ENCODE measurements at regions not wholly inside any gene's neighbourhood (a gene's known extent, or its start where the extent isn't known, plus 50 kb on each side); places are given as distances from the start of the nearest gene placed in this dataset.
A peak's percentile ranks its signal among the peaks of the same experiment; 100 is the strongest.

- intact Hi-C loops (cut with DNase I), result no loop called here
- peak in 1 of 2 donors; percentile 40 for DNase-seq (ENCODE audit: extremely low spot score in 2 of 2)
- H3K27ac ChIP-seq, result no peak overlapping the region
- H3K36me3 ChIP-seq, result no peaks in the 10 kb centered on the region
- TF ChIP-seq POLR2AphosphoS5 (IDR thresholded peaks at IDR 0.05; ENCODE audit: insufficient read depth in 1 of 2, low read depth in 1 of 2) (no peak), CTCF (IDR thresholded peaks at IDR 0.05) (no peak), POLR2A (IDR thresholded peaks at IDR 0.05) (no peak)
- H3K9me3 ChIP-seq, result no peaks in the 10 kb centered on the region
- H3K4me3 ChIP-seq, result no peak overlapping the region
- no peaks in the 10 kb centered on the region for H3K27me3 ChIP-seq
- H3K4me1 ChIP-seq, result no peaks in the 10 kb centered on the region
These were observed 131.1 kb upstream of the OPCML start for GRCh38 chr11:133663135-133663985.

GRCh38 chr11:133661846-133662245 lies 129.5 kb upstream of the OPCML start:
- no peaks in the 10 kb centered on the region for H3K27me3 ChIP-seq
- no peak for TF ChIP-seq CTCF (IDR thresholded peaks at IDR 0.05)
- no peak for TF ChIP-seq POLR2A (IDR thresholded peaks at IDR 0.05)
- TF ChIP-seq POLR2AphosphoS5 (IDR thresholded peaks at IDR 0.05; ENCODE audit: insufficient read depth in 1 of 2, low read depth in 1 of 2), result no peak
- H3K4me3 ChIP-seq, result no peak overlapping the region
- intact Hi-C loops (cut with DNase I), result no loop called here
- no peaks in the 10 kb centered on the region for H3K4me1 ChIP-seq
- no peaks in the 10 kb centered on the region for H3K9me3 ChIP-seq
- no peaks in the 10 kb centered on the region for H3K36me3 ChIP-seq
- no peak overlapping the region for H3K27ac ChIP-seq
- peak in 1 of 2 donors; percentile 40 for DNase-seq (ENCODE audit: extremely low spot score in 2 of 2)

GRCh38 chr11:133660202-133660568 lies 127.9 kb upstream of the OPCML start:
- Histone ChIP-seq H3K4me1 (no peaks in the 10 kb centered on the region), H3K36me3 (no peaks in the 10 kb centered on the region), H3K27ac (no peak overlapping the region), H3K4me3 (no peak overlapping the region), H3K27me3 (no peaks in the 10 kb centered on the region), H3K9me3 (no peaks in the 10 kb centered on the region)
- no peak for TF ChIP-seq POLR2AphosphoS5 (IDR thresholded peaks at IDR 0.05; ENCODE audit: insufficient read depth in 1 of 2, low read depth in 1 of 2)
- intact Hi-C loops (cut with DNase I), result no loop called here
- peak in 1 of 2 donors; percentile 13 for DNase-seq (ENCODE audit: extremely low spot score in 2 of 2)

GRCh38 chr11:133659538-133660201 lies 127.4 kb upstream of the OPCML start:
- no peak overlapping the region for H3K27ac ChIP-seq
- H3K4me3 ChIP-seq, result no peak overlapping the region
- H3K36me3 ChIP-seq, result no peaks in the 10 kb centered on the region
- no peak for TF ChIP-seq POLR2AphosphoS5 (IDR thresholded peaks at IDR 0.05; ENCODE audit: insufficient read depth in 1 of 2, low read depth in 1 of 2)
- no peak for TF ChIP-seq POLR2A (IDR thresholded peaks at IDR 0.05)
- TF ChIP-seq CTCF (IDR thresholded peaks at IDR 0.05), result no peak
- H3K27me3 ChIP-seq, result no peaks in the 10 kb centered on the region
- no peaks in the 10 kb centered on the region for H3K4me1 ChIP-seq
- no peaks in the 10 kb centered on the region for H3K9me3 ChIP-seq
- no peak for DNase-seq (ENCODE audit: extremely low spot score in 2 of 2)
- intact Hi-C loops (cut with DNase I), result no loop called here

GRCh38 chr11:133657054-133657453 lies 124.8 kb upstream of the OPCML start:
- no peaks in the 10 kb centered on the region for H3K27me3 ChIP-seq
- no peaks in the 10 kb centered on the region for H3K4me1 ChIP-seq
- TF ChIP-seq CTCF (IDR thresholded peaks at IDR 0.05) (no peak), POLR2A (IDR thresholded peaks at IDR 0.05) (no peak), POLR2AphosphoS5 (IDR thresholded peaks at IDR 0.05; ENCODE audit: insufficient read depth in 1 of 2, low read depth in 1 of 2) (no peak)
- no peak overlapping the region for H3K4me3 ChIP-seq
- DNase-seq (ENCODE audit: extremely low spot score in 2 of 2), result no peak
- H3K27ac ChIP-seq, result no peak overlapping the region
- intact Hi-C loops (cut with DNase I), result no loop called here
- H3K9me3 ChIP-seq, result no peaks in the 10 kb centered on the region
- H3K36me3 ChIP-seq, result no peaks in the 10 kb centered on the region
